ENCODE measurements at regions not wholly inside any gene's neighbourhood (a gene's known extent, or its start where the extent isn't known, plus 50 kb on each side); places are given as distances from the start of the nearest gene placed in this dataset.

GRCh38 chr11:10946072-10946471 lies 88.2 kb upstream of the ZBED5 start:
- Histone ChIP-seq H3K27me3 (ENCODE audit: control insufficient read depth, insufficient read depth) (no peaks in the 10 kb centered on the region), H3K27ac (ENCODE audit: low read length) (no peak overlapping the region), H3K4me3 (ENCODE audit: low read length) (no peak overlapping the region), H3K9me3 (ENCODE audit: control insufficient read depth, low read length) (no peaks in the 10 kb centered on the region), H3K4me1 (ENCODE audit: control insufficient read depth, insufficient read depth, low read length) (peaks cover 3% of the 10 kb centered on the region)
- ATAC-seq (no peak), DNase-seq (no peak)
- intact Hi-C loops (cut with DNase I) = loop anchor here in 1 of 4 donors (2.0 kb wide), 1 partner anchor 51 kb away; no protein-coding TSS in a partner anchor
- WGBS = 68% methylated on average over 1 of the region's 1 CpG

DNA sequence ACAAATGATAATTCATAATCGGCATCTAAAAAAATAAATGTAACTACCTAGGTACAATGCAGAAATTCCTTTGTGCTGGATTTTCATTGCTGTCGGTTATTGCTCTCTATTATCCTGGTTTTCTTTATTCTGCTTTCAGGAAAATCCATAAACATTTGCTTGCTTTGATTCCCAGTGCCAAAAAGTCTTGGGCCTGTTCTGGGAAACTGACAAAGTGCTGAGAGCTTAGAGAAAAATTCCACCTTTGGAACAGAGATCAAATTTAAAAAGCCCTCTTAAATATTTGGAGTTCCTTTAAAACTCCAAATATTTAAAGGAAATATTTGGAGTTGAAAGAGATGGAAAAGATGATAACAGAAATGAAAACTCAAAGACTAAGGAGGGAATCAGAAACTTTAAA lies 87.3 kb upstream of the ZBED5 start:
- H3K27me3 ChIP-seq (ENCODE audit: control insufficient read depth, insufficient read depth) = no peaks in the 10 kb centered on the region
- H3K27ac ChIP-seq (ENCODE audit: low read length) = no peak overlapping the region
- 79% methylated on average over 2 of the region's 2 CpGs for WGBS
- intact Hi-C loops (cut with DNase I) = no loop called here
- no peaks in the 10 kb centered on the region for H3K9me3 ChIP-seq (ENCODE audit: control insufficient read depth, low read length)
- H3K4me1 ChIP-seq (ENCODE audit: control insufficient read depth, insufficient read depth, low read length) = peaks cover 3% of the 10 kb centered on the region
- H3K4me3 ChIP-seq (ENCODE audit: low read length) = no peak overlapping the region
- DNase-seq (no peak), ATAC-seq (no peak)

- intact Hi-C loops (cut with DNase I) = loop anchor here in 1 of 4 donors (5.0 kb wide), 1 partner anchor 63 kb away; no protein-coding TSS in a partner anchor
- Histone ChIP-seq H3K9me3 (ENCODE audit: control insufficient read depth, low read length) (no peaks in the 10 kb centered on the region), H3K27ac (ENCODE audit: low read length) (no peak overlapping the region), H3K4me1 (ENCODE audit: control insufficient read depth, insufficient read depth, low read length) (peaks cover 3% of the 10 kb centered on the region), H3K27me3 (ENCODE audit: control insufficient read depth, insufficient read depth) (no peaks in the 10 kb centered on the region), H3K4me3 (ENCODE audit: low read length) (no peak overlapping the region)
- DNase-seq = no peak
- ATAC-seq = peak in 1 of 2 donors; percentile 68
- WGBS = 69% methylated on average over 2 of the region's 2 CpGs
These were observed 86.1 kb upstream of the ZBED5 start for GRCh38 chr11:10943968-10944367.

DNA sequence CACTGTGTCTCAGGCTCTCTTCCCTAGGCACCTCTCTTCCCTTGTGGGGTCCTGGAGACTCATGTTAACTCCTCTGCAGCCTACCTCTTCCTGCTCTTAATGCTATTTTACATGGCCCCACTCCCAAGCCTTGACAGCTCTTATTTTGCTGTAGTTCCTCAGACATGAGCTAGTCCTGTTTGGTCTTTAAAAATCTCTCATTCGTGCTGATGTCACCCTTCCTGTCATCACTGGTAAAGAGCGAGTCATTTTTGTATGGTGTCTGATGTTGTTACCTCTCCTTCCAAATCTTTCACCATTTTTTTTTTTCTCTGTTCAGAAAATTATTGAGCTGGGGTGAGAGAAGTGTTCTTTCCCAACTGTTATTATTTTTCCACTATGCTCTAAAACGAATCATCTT lies 84.8 kb upstream of the ZBED5 start:
- DNase-seq (no peak), ATAC-seq (no peak)
- H3K27me3 ChIP-seq (ENCODE audit: control insufficient read depth, insufficient read depth) = no peaks in the 10 kb centered on the region
- 48% methylated on average over 3 of the region's 3 CpGs for WGBS
- no peak overlapping the region for H3K27ac ChIP-seq (ENCODE audit: low read length)
- H3K9me3 ChIP-seq (ENCODE audit: control insufficient read depth, low read length) = no peaks in the 10 kb centered on the region
- intact Hi-C loops (cut with DNase I) = loop anchor here in 1 of 4 donors (5.0 kb wide), 1 partner anchor 65 kb away; no protein-coding TSS in a partner anchor
- H3K4me3 ChIP-seq (ENCODE audit: low read length) = no peak overlapping the region
- H3K4me1 ChIP-seq (ENCODE audit: control insufficient read depth, insufficient read depth, low read length) = peaks cover 3% of the 10 kb centered on the region

DNA sequence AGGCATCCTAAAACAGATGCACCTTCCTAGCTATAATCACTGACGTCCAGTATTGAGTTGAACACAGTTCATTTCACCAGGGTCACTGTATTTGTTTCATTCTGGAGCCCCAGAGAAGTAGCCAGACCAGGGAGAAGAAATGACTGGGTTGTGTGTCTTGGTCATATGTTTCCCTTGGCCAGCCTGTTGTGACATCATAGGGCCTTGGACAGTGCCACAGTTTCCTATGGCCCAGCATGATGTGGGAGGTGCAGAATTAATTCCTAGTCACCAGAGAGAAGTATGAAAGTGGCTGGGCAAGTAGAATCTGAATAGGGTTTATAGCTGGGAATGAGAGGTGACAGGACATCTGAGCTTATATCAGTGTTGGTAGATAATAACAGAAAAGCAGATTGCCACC lies 84.0 kb upstream of the ZBED5 start:
- ATAC-seq (no peak), DNase-seq (no peak)
- 74% methylated on average over 1 of the region's 1 CpG for WGBS
- Histone ChIP-seq H3K27me3 (ENCODE audit: control insufficient read depth, insufficient read depth) (no peaks in the 10 kb centered on the region), H3K4me1 (ENCODE audit: control insufficient read depth, insufficient read depth, low read length) (peaks cover 3% of the 10 kb centered on the region), H3K4me3 (ENCODE audit: low read length) (no peak overlapping the region), H3K9me3 (ENCODE audit: control insufficient read depth, low read length) (no peaks in the 10 kb centered on the region), H3K27ac (ENCODE audit: low read length) (no peak overlapping the region)
- intact Hi-C loops (cut with DNase I) = loop anchor here in 1 of 4 donors (5.0 kb wide), 1 partner anchor 65 kb away; no protein-coding TSS in a partner anchor

DNA sequence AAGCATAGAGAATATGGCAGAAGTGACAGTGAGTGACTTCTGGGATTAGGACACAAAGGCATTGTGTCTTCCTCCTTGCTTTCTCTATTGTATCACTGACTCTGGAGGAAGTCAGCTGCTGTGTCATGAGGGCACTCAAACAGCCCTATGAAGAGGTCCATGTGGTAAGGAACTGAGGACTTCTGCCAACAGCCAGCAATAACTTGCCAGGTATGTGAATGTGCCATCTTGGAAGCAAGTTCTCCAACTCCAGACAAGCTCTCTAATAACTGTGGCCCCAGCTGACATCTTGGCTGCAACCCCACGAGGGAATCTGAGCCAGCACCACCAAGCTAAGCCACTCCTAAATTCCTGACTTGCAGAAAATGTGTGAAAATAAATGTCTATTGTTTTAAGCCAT lies 83.6 kb upstream of the ZBED5 start:
- H3K9me3 ChIP-seq (ENCODE audit: control insufficient read depth, low read length) = no peaks in the 10 kb centered on the region

GRCh38 chr11:10938650-10939387 lies 81.0 kb upstream of the ZBED5 start:
- DNase-seq = no peak

More for the DNA sequence above, 83.6 kb upstream of the ZBED5 start:
- H3K27ac ChIP-seq (ENCODE audit: low read length) = no peak overlapping the region
- WGBS = 26% methylated on average over 1 of the region's 1 CpG
- ATAC-seq (no peak), DNase-seq (peak in 1 of 3 donors; percentile 65)
- H3K4me1 ChIP-seq (ENCODE audit: control insufficient read depth, insufficient read depth, low read length) = peaks cover 3% of the 10 kb centered on the region
- no peak overlapping the region for H3K4me3 ChIP-seq (ENCODE audit: low read length)
- intact Hi-C loops (cut with DNase I) = loop anchor here in 1 of 4 donors (5.0 kb wide), 1 partner anchor 66 kb away; no protein-coding TSS in a partner anchor
- H3K27me3 ChIP-seq (ENCODE audit: control insufficient read depth, insufficient read depth) = no peaks in the 10 kb centered on the region

DNA sequence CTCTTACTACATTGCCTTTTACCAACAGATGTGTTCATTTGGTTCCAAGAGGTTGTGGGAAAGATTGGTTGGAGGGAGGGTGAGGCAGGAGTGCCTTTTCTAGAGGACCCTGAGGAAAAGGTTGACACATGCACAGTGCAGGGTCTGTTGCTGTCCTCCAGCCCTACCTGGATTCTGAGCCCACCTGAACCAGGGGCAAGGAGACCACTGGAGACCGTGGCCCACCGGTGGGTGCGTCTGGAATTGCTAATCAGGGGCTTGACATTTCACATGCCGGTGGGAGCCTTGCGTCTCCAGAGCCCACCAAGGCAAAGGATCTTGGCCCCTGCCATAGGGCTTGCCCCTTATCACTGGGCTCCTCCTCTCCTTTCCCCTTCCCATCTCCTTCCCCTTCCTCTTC lies 80.4 kb upstream of the ZBED5 start:
- no peaks in the 10 kb centered on the region for H3K27me3 ChIP-seq (ENCODE audit: control insufficient read depth, insufficient read depth)
- ATAC-seq (no peak), DNase-seq (no peak)
- peaks cover 3% of the 10 kb centered on the region for H3K4me1 ChIP-seq (ENCODE audit: control insufficient read depth, insufficient read depth, low read length)
- H3K27ac ChIP-seq (ENCODE audit: low read length) = no peak overlapping the region
- intact Hi-C loops (cut with DNase I) = loop anchor here in 1 of 4 donors (10.0 kb wide), 2 partner anchors 133 to 847 kb away; partner anchors contain the start of gene EIF4G2
- 94% methylated on average over 5 of the region's 5 CpGs for WGBS
- H3K9me3 ChIP-seq (ENCODE audit: control insufficient read depth, low read length) = no peaks in the 10 kb centered on the region
- H3K4me3 ChIP-seq (ENCODE audit: low read length) = no peak overlapping the region

More at GRCh38 chr11:10938650-10939387, 81.0 kb upstream of the ZBED5 start:
- Histone ChIP-seq H3K4me1 (ENCODE audit: control insufficient read depth, insufficient read depth, low read length) (peaks cover 3% of the 10 kb centered on the region), H3K27me3 (ENCODE audit: control insufficient read depth, insufficient read depth) (no peaks in the 10 kb centered on the region), H3K4me3 (ENCODE audit: low read length) (no peak overlapping the region), H3K27ac (ENCODE audit: low read length) (no peak overlapping the region), H3K9me3 (ENCODE audit: control insufficient read depth, low read length) (no peaks in the 10 kb centered on the region)
- intact Hi-C loops (cut with DNase I) = loop anchor here in 1 of 4 donors (10.0 kb wide), 2 partner anchors 134 to 846 kb away; partner anchors contain the start of gene EIF4G2
- WGBS = 89% methylated on average over 5 of the region's 5 CpGs
- ATAC-seq = no peak

- H3K9me3 ChIP-seq (ENCODE audit: control insufficient read depth, low read length) = no peaks in the 10 kb centered on the region
- ATAC-seq = no peak
- no peak overlapping the region for H3K4me3 ChIP-seq (ENCODE audit: low read length)
- DNase-seq = no peak
- intact Hi-C loops (cut with DNase I) = loop anchor here in 1 of 4 donors (10.0 kb wide), 2 partner anchors 133 to 847 kb away; partner anchors contain the start of gene EIF4G2
- 43% methylated on average over 1 of the region's 1 CpG for WGBS
- peaks cover 3% of the 10 kb centered on the region for H3K4me1 ChIP-seq (ENCODE audit: control insufficient read depth, insufficient read depth, low read length)
- H3K27me3 ChIP-seq (ENCODE audit: control insufficient read depth, insufficient read depth) = no peaks in the 10 kb centered on the region
- H3K27ac ChIP-seq (ENCODE audit: low read length) = no peak overlapping the region
These were observed 79.5 kb upstream of the ZBED5 start for GRCh38 chr11:10937385-10937771.

DNA sequence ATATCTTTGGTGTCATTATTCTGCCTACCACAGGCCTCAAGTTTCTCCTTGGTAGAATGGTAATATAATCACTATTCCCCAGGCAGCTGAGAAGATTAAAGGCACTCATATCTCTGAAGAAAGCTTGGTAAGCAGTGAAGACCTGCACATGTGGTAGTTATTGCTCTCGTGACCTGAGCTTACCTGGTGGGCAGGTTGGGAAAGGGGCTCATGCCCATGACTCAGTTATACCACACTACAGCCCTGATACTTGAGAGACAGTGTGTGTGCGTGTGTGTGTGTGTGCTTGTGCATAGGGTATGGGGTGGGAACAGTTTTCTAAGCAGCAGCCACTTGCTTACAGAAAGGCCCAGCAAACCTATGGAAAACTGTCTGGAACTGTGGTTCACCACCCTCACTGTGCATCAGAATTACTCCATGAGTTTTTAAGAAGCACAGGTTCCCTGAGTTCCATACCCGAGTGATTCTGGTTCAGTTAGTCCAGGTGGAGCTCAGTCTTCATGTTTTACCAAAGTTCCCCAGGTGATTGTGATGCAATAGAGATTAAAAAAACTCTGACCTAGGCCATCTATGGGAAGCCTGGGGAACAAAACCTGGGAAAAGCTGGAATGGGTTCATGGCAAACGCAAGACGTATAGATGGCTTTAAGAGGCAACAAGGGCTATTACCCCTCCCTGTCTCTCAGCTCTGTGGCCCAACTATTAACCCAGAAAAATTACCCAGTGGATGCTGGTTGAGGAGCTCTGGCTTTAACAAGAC lies 79.0 kb upstream of the ZBED5 start:
- WGBS = 96% methylated on average over 5 of the region's 5 CpGs
- intact Hi-C loops (cut with DNase I) = loop anchor here in 1 of 4 donors (10.0 kb wide), 2 partner anchors 132 to 848 kb away; partner anchors contain the start of gene EIF4G2
- Histone ChIP-seq H3K27me3 (ENCODE audit: control insufficient read depth, insufficient read depth) (no peaks in the 10 kb centered on the region), H3K4me1 (ENCODE audit: control insufficient read depth, insufficient read depth, low read length) (peaks cover 4% of the 10 kb centered on the region), H3K27ac (ENCODE audit: low read length) (no peak overlapping the region), H3K4me3 (ENCODE audit: low read length) (no peak overlapping the region), H3K9me3 (ENCODE audit: control insufficient read depth, low read length) (no peaks in the 10 kb centered on the region)
- ATAC-seq (no peak), DNase-seq (no peak)
